NCI-H2107 (cell line): ENCODE measurements at regions not wholly inside any gene's neighbourhood (a gene's known extent, or its start where the extent isn't known, plus 50 kb on each side); places are given as distances from the start of the nearest gene placed in this dataset.

Experiments
- DNase-seq: peaks from one replicate; lab custom pipeline; 2025; lab: John Stamatoyannopoulos, UW

- no peak for DNase-seq
These were observed 49.7 kb downstream of the CYRIA start for GRCh38 chr2:16615687-16616615.

GRCh38 chr2:16615246-16615645, 50.4 kb downstream of the CYRIA start:
- DNase-seq = no peak

GRCh38 chr2:16614314-16614860, 51.2 kb downstream of the CYRIA start:
- DNase-seq = no peak

- DNase-seq = no peak
These were observed 52.1 kb downstream of the CYRIA start for GRCh38 chr2:16613539-16614011.

GRCh38 chr2:16612490-16612889, 53.1 kb downstream of the CYRIA start:
- DNase-seq = no peak

- no peak for DNase-seq
These were observed 55.8 kb downstream of the CYRIA start for GRCh38 chr2:16609786-16610185.

- peak; percentile 38 for DNase-seq
These were observed 56.7 kb downstream of the CYRIA start for GRCh38 chr2:16608661-16609643.

GRCh38 chr2:16607301-16607700, 58.3 kb downstream of the CYRIA start:
- DNase-seq = no peak

GRCh38 chr2:16604236-16604635, 61.4 kb downstream of the CYRIA start:
- no peak for DNase-seq

GRCh38 chr2:16591370-16591933, 74.2 kb downstream of the CYRIA start:
- DNase-seq = no peak

GRCh38 chr2:16589465-16589864, 76.2 kb downstream of the CYRIA start:
- no peak for DNase-seq

- no peak for DNase-seq
These were observed 77.1 kb downstream of the CYRIA start for GRCh38 chr2:16588565-16588964.

GRCh38 chr2:16587601-16588000, 78.0 kb downstream of the CYRIA start:
- DNase-seq = no peak

GRCh38 chr2:16584824-16585540, 80.7 kb downstream of the CYRIA start:
- no peak for DNase-seq

GRCh38 chr2:16584084-16584483, 81.5 kb downstream of the CYRIA start:
- DNase-seq = no peak

- no peak for DNase-seq
These were observed 84.4 kb downstream of the CYRIA start for GRCh38 chr2:16581241-16581640.

- no peak for DNase-seq
These were observed 87.6 kb downstream of the CYRIA start for GRCh38 chr2:16578081-16578480.

- no peak for DNase-seq
These were observed 95.1 kb downstream of the CYRIA start for GRCh38 chr2:16570516-16570915.

- no peak for DNase-seq
These were observed 96.4 kb downstream of the CYRIA start for GRCh38 chr2:16568998-16569784.

- no peak for DNase-seq
These were observed 98.9 kb downstream of the CYRIA start for GRCh38 chr2:16566701-16567100.
